H1 (cell line): ENCODE measurements at regions not wholly inside any gene's neighbourhood (a gene's known extent, or its start where the extent isn't known, plus 50 kb on each side); places are given as distances from the start of the nearest gene placed in this dataset.

Experiments used
- CTCF ChIA-PET: fragments of 300-600 bp; sonication (Branson Sonifier 250); formaldehyde crosslinking; loops from one replicate; lab custom pipeline; 2021; ENCODE audit not compliant: partially characterized antibody; lab: Charles Lee
- POLR2A ChIA-PET: fragments of 300-600 bp; sonication (Branson Sonifier 250); formaldehyde crosslinking; loops from one replicate; lab custom pipeline; 2021; ENCODE audit warnings: inconsistent platforms; ENCODE audit not compliant: partially characterized antibody; lab: Charles Lee
- DNase-seq, 2 experiments: peaks; one replicate each; pipeline versions ENCODE4 v3.0.0 to v3.0.0-alpha.2; 2010 to 2022; ENCODE audit warnings: low spot score in 2 of 2, low read depth in 1 of 2, mixed read lengths in 1 of 2
- FAIRE-seq: peaks from 2 replicates; lab custom pipeline; 2011; peaks lifted over from hg19 to GRCh38; lab: Jason Lieb, UNC
- H2AFZ ChIP-seq: 2 replicates; pipeline ENCODE4 v1.8.1; 2012; ENCODE audit warnings: low read length, inconsistent platforms
- H2AK5ac ChIP-seq: 2 replicates; pipeline ENCODE4 v1.6.1; 2013; ENCODE audit warnings: low read depth, low read length
- H2BK120ac ChIP-seq: replicated peaks from 2 replicates; pipeline ENCODE3; 2013; ENCODE audit warnings: low read depth, low read length, inconsistent platforms
- H2BK12ac ChIP-seq: 2 replicates; pipeline ENCODE4 v1.6.1; 2013; ENCODE audit warnings: low read depth, low read length
- H2BK15ac ChIP-seq: 2 replicates; pipeline ENCODE4 v1.6.1; 2013; ENCODE audit warnings: low read length
- H2BK20ac ChIP-seq: 2 replicates; pipeline ENCODE4 v1.6.1; 2013; ENCODE audit warnings: low read length
- H2BK5ac ChIP-seq: 2 replicates; pipeline ENCODE4 v1.6.1; 2013; ENCODE audit warnings: low read depth, low read length
- H3K14ac ChIP-seq: 2 replicates; pipeline ENCODE4 v1.6.1; 2013; ENCODE audit warnings: inconsistent platforms; ENCODE audit not compliant: insufficient read length
- H3K18ac ChIP-seq: 2 replicates; pipeline ENCODE4 v1.6.1; 2013; ENCODE audit warnings: low read length; ENCODE audit errors: extremely low read depth
- H3K23ac ChIP-seq: 2 replicates; pipeline ENCODE4 v1.6.1; 2013; ENCODE audit warnings: inconsistent platforms; ENCODE audit not compliant: insufficient read length
- H3K23me2 ChIP-seq: 2 replicates; pipeline ENCODE4 v1.6.1; 2013; ENCODE audit warnings: low read depth, low read length
- H3K27ac ChIP-seq: 2 replicates; pipeline ENCODE4 v1.6.1; 2011; ENCODE audit warnings: low read depth, low read length, inconsistent platforms
- H3K27me3 ChIP-seq, 4 experiments: replicated peaks in 1 of 4; 1 replicate in 1 of 4; 2 replicates in 3 of 4; pipeline versions ENCODE4 v1.6.1 to v1.8.1; 2011 to 2013; ENCODE audit warnings: low read length in 3 of 4, mild to moderate bottlenecking in 3 of 4, inconsistent platforms in 2 of 4, mixed read lengths in 2 of 4, moderate library complexity in 1 of 4; ENCODE audit not compliant: control insufficient read depth in 3 of 4, insufficient read depth in 3 of 4; ENCODE audit errors: extremely low read depth in 1 of 4
- H3K36me3 ChIP-seq, 4 experiments: 2 replicates each; pipeline versions ENCODE4 v1.6.1 to v1.8.1; 2011 to 2013; ENCODE audit warnings: mild to moderate bottlenecking in 4 of 4, low read length in 3 of 4, moderate library complexity in 2 of 4, control low read depth in 1 of 4, inconsistent platforms in 1 of 4; ENCODE audit not compliant: insufficient read depth in 4 of 4, control insufficient read depth in 2 of 4
- H3K4ac ChIP-seq: replicated peaks from 2 replicates; pipeline ENCODE3; 2013; ENCODE audit warnings: low read length, low read depth, mixed read lengths, inconsistent platforms; ENCODE audit not compliant: insufficient read length
- H3K4me1 ChIP-seq, 4 experiments: replicated peaks in 1 of 4; 1 replicate in 1 of 4; 2 replicates in 3 of 4; pipeline versions ENCODE4 v1.6.1 to v1.8.1; 2011 to 2013; ENCODE audit warnings: low read length in 3 of 4, inconsistent platforms in 2 of 4, mixed read lengths in 1 of 4; ENCODE audit not compliant: insufficient read depth in 4 of 4, control insufficient read depth in 3 of 4
- H3K4me2 ChIP-seq, 2 experiments: 2 replicates each; pipeline versions ENCODE4 v1.6.1 to v1.8.1; 2011 to 2013; ENCODE audit warnings: low read depth in 2 of 2, low read length in 2 of 2, control low read depth in 1 of 2, inconsistent platforms in 1 of 2, mild to moderate bottlenecking in 1 of 2; ENCODE audit not compliant: insufficient read depth in 1 of 2
- H3K4me3 ChIP-seq, 4 experiments: fragments of 200-600, 300-600 bp in 1 of 4; sonication (generic), shearing (Covaris generic), sonication (Bioruptor Twin) in 1 of 4; 2 replicates each; pipeline versions ENCODE4 v1.5.1 to v1.8.1; 2011 to 2016; ENCODE audit warnings: low read length in 4 of 4, low read depth in 3 of 4, control low read depth in 2 of 4, inconsistent platforms in 2 of 4, mild to moderate bottlenecking in 2 of 4, mixed read lengths in 1 of 4, moderate library complexity in 1 of 4; ENCODE audit not compliant: insufficient read depth in 2 of 4; ENCODE audit errors: extremely low read depth in 1 of 4
- H3K56ac ChIP-seq: replicated peaks from 2 replicates; pipeline ENCODE3; 2013; ENCODE audit warnings: low read depth, mild to moderate bottlenecking, mixed read lengths, low read length, inconsistent platforms; ENCODE audit not compliant: insufficient read length
- H3K79me1 ChIP-seq: 2 replicates; pipeline ENCODE4 v1.6.1; 2013; ENCODE audit warnings: low read depth, low read length, control low read depth
- H3K79me2 ChIP-seq, 2 experiments: 2 replicates each; pipeline versions ENCODE4 v1.6.1 to v1.8.1; 2012 to 2013; ENCODE audit warnings: low read length in 2 of 2, mild to moderate bottlenecking in 2 of 2, inconsistent platforms in 1 of 2; ENCODE audit not compliant: insufficient read depth in 2 of 2, control insufficient read depth in 1 of 2
- H3K9ac ChIP-seq, 4 experiments: replicated peaks in 1 of 4; 1 replicate in 1 of 4; 2 replicates in 3 of 4; pipeline versions ENCODE4 v1.6.1 to v1.8.1; 2011 to 2013; ENCODE audit warnings: low read depth in 3 of 4, low read length in 3 of 4, control low read depth in 2 of 4, mild to moderate bottlenecking in 2 of 4, moderate library complexity in 2 of 4, inconsistent platforms in 1 of 4; ENCODE audit errors: extremely low read depth in 1 of 4
- H3K9me3 ChIP-seq, 2 experiments: 2 replicates each; pipeline versions ENCODE4 v1.6.1 to v1.8.1; 2012 to 2013; ENCODE audit warnings: mild to moderate bottlenecking in 2 of 2, moderate library complexity in 2 of 2, control low read depth in 1 of 2, inconsistent platforms in 1 of 2, low read depth in 1 of 2, low read length in 1 of 2, mixed read lengths in 1 of 2; ENCODE audit not compliant: insufficient read depth in 2 of 2
- H4K20me1 ChIP-seq, 2 experiments: replicated peaks in 1 of 2; 2 replicates each; pipeline versions ENCODE3 to v1.8.1; 2011 to 2013; ENCODE audit warnings: inconsistent platforms in 2 of 2, low read length in 2 of 2, mild to moderate bottlenecking in 1 of 2; ENCODE audit not compliant: insufficient read depth in 2 of 2, control insufficient read depth in 1 of 2
- H4K5ac ChIP-seq: 2 replicates; pipeline ENCODE4 v1.6.1; 2013; ENCODE audit warnings: low read length, low read depth, mixed read lengths, inconsistent platforms; ENCODE audit not compliant: insufficient read length
- H4K8ac ChIP-seq: 2 replicates; pipeline ENCODE4 v1.8.0; 2013; ENCODE audit warnings: mild to moderate bottlenecking, moderate library complexity, low read length, inconsistent platforms; ENCODE audit not compliant: insufficient read depth; ENCODE audit errors: extremely low read depth
- H4K91ac ChIP-seq: replicated peaks from 2 replicates; pipeline ENCODE3; 2013; ENCODE audit warnings: low read length, mixed read lengths, inconsistent platforms; ENCODE audit not compliant: insufficient read length
- ASH2L ChIP-seq: fragments of 200-600, 300-600 bp; sonication (generic); IDR thresholded peaks from one replicate; pipeline ENCODE4 v1.7.1; 2017; ENCODE audit warnings: low read length
- CBX5 ChIP-seq: fragments of 300-800, 300-1000 bp; sonication (generic); IDR thresholded peaks from 2 replicates; pipeline ENCODE4 v1.7.1; 2016; ENCODE audit warnings: antibody characterized with exemption, low read length, low read depth
- CBX8 ChIP-seq: fragments of 300-800, 300-1000 bp; sonication (generic); IDR thresholded peaks from 2 replicates; pipeline ENCODE4 v1.7.1; 2016; ENCODE audit warnings: low read depth, low read length, borderline replicate concordance
- CTCF ChIP-seq, 3 experiments: IDR thresholded peaks; 1 replicate in 2 of 3; 2 replicates in 1 of 3; pipeline versions ENCODE4 v1.5.1 to v1.6.1; 2011; ENCODE audit warnings: low read length in 3 of 3, mild to moderate bottlenecking in 3 of 3, inconsistent platforms in 2 of 3, low read depth in 1 of 3, moderate library complexity in 1 of 3; ENCODE audit not compliant: insufficient read depth in 1 of 3; ENCODE audit errors: control extremely low read depth in 1 of 3
- GTF2F1 ChIP-seq: IDR thresholded peaks from 2 replicates; pipeline ENCODE4 v1.6.1; 2012; ENCODE audit warnings: low read depth, low read length, improper control_type of control experiment, borderline replicate concordance
- JUND ChIP-seq: IDR thresholded peaks from 2 replicates; pipeline ENCODE4 v1.6.1; 2011; ENCODE audit warnings: mild to moderate bottlenecking, improper control_type of control experiment, low read length
- RFX5 ChIP-seq: IDR thresholded peaks from 2 replicates; pipeline ENCODE4 v1.6.1; 2011; ENCODE audit warnings: low read depth, low read length, improper control_type of control experiment, borderline replicate concordance
- RNF2 ChIP-seq: fragments of 200-900, 300-1000 bp; sonication (generic); IDR thresholded peaks from 2 replicates; pipeline ENCODE4 v1.7.1; 2016; ENCODE audit warnings: borderline replicate concordance, low read depth, mild to moderate bottlenecking, antibody characterized with exemption, low read length; ENCODE audit not compliant: poor library complexity, severe bottlenecking; ENCODE audit errors: missing control alignments
- RXRA ChIP-seq: IDR thresholded peaks from 2 replicates; pipeline ENCODE4 v1.6.1; 2011; ENCODE audit warnings: low read depth, mild to moderate bottlenecking, low read length, moderate library complexity; ENCODE audit not compliant: insufficient read depth
- TAF7 ChIP-seq: optimal IDR thresholded peaks from 2 replicates; pipeline ENCODE3; 2011; ENCODE audit warnings: low read depth, mild to moderate bottlenecking, inconsistent platforms, low read length, moderate library complexity, borderline replicate concordance
- TEAD4 ChIP-seq: IDR thresholded peaks from 2 replicates; pipeline ENCODE4 v1.6.1; 2012; ENCODE audit warnings: low read depth, low read length, inconsistent platforms, mixed read lengths
- TF ChIP-seq, protein P1 (sequence below): IDR thresholded peaks from 2 replicates; pipeline ENCODE4 v1.6.1; 2011; ENCODE audit warnings: low read depth, mild to moderate bottlenecking, low read length; ENCODE audit not compliant: insufficient read depth

DNA sequence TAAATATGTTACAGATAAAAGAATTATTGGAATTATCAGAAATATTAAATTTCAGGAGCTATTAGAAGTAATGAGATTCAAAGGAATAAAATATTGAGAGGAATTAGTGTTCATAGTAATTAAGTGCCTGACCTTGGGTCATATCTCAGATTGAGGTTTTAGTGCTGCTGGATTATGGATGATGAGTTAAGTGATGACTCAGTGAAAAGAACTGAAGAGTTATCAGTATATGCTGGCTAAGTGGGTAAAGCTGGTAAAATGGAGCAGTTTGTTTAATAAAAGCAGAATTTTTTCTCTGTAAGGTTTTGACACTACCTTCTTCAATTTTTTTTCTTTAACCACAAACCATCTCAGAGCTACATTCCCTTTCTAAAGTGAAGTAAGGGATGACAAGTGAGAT, 206.7 kb downstream of the MANEA start:
- H3K4me1 ChIP-seq = no peaks in the 10 kb centered on the region
- ChIA-PET CTCF (interaction anchor here (0.9 to 1.2 kb wide), 2 partner anchors 84 to 843 kb away, joined by 3 to 5 read pairs; no protein-coding TSS in a partner anchor), POLR2A (no interaction called here)
- H3K36me3 ChIP-seq = no peaks in the 10 kb centered on the region
- no peak overlapping the region for H3K27ac ChIP-seq
- no peak overlapping the region for H2BK12ac ChIP-seq
- H3K4me3 ChIP-seq = no peak overlapping the region
- H2AFZ ChIP-seq = no peak overlapping the region
- no peaks in the 10 kb centered on the region for H4K20me1 ChIP-seq
- no peak overlapping the region for H3K14ac ChIP-seq
- no peak overlapping the region for H2BK5ac ChIP-seq
- no peak overlapping the region for H3K18ac ChIP-seq
- H3K4ac ChIP-seq = no peak overlapping the region
- no peak overlapping the region for H2BK120ac ChIP-seq
- no peaks in the 10 kb centered on the region for H3K23me2 ChIP-seq
- H3K79me1 ChIP-seq = no peaks in the 10 kb centered on the region
- H3K27me3 ChIP-seq = peaks cover 0 to 1% (median 0%) of the 10 kb centered on the region in 4 experiments; a peak in 1 of 7 replicates
- H2BK20ac ChIP-seq = no peak overlapping the region
- no peaks in the 10 kb centered on the region for H3K9me3 ChIP-seq
- no peaks in the 10 kb centered on the region for H3K79me2 ChIP-seq
- H3K4me2 ChIP-seq = no peak overlapping the region
- DNase-seq = no peak
- H2AK5ac ChIP-seq = no peak overlapping the region
- no peak overlapping the region for H2BK15ac ChIP-seq
- H3K56ac ChIP-seq = no peak overlapping the region
- no peak overlapping the region for H4K91ac ChIP-seq
- H4K5ac ChIP-seq = no peak overlapping the region
- no peak overlapping the region for H3K9ac ChIP-seq
- H3K23ac ChIP-seq = no peak overlapping the region
- H4K8ac ChIP-seq = no peak overlapping the region
- no peak for FAIRE-seq
- TF ChIP-seq TAF7 (no peak), ASH2L (no peak), RXRA (no peak), GTF2F1 (no peak), CBX8 (no peak), RNF2 (no peak), TEAD4 (no peak), JUND (no peak), CBX5 (no peak), RFX5 (no peak), CTCF (IDR thresholded peaks at IDR 0.05; ENCODE audit: control extremely low read depth in 1 of 3, insufficient read depth in 1 of 3, low read depth in 1 of 3, low read length in 3 of 3) (no peak)
- TF ChIP-seq, protein P1, sequence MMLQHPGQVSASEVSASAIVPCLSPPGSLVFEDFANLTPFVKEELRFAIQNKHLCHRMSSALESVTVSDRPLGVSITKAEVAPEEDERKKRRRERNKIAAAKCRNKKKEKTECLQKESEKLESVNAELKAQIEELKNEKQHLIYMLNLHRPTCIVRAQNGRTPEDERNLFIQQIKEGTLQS = no peak
